H9 (cell line): ENCODE measurements at regions not wholly inside any gene's neighbourhood (a gene's known extent, or its start where the extent isn't known, plus 50 kb on each side); places are given as distances from the start of the nearest gene placed in this dataset.

Experiments used
- DNase-seq: peaks from one replicate; pipeline ENCODE4 v3.0.0-alpha.2; 2017
- H2AFZ ChIP-seq: one replicate; pipeline ENCODE4 v1.6.1; 2013; ENCODE audit warnings: mild to moderate bottlenecking, low read length, control low read depth, moderate library complexity
- H2AK5ac ChIP-seq: 2 replicates; pipeline ENCODE4 v1.6.1; 2013; ENCODE audit warnings: low read length, control low read depth, mixed read lengths; ENCODE audit not compliant: insufficient read length
- H2BK120ac ChIP-seq: one replicate; pipeline ENCODE4 v1.6.1; 2013; ENCODE audit warnings: low read depth, mild to moderate bottlenecking, low read length, control low read depth, inconsistent platforms; ENCODE audit not compliant: poor library complexity, severe bottlenecking
- H2BK12ac ChIP-seq: 2 replicates; pipeline ENCODE4 v1.6.1; 2013; ENCODE audit warnings: low read length, control low read depth, mixed read lengths, low read depth; ENCODE audit not compliant: insufficient read length
- H2BK15ac ChIP-seq: 2 replicates; pipeline ENCODE4 v1.6.1; 2013; ENCODE audit warnings: low read depth, low read length, control low read depth
- H2BK20ac ChIP-seq: one replicate; pipeline ENCODE4 v1.6.1; 2013; ENCODE audit warnings: low read depth, mild to moderate bottlenecking, low read length, control low read depth, inconsistent platforms; ENCODE audit not compliant: poor library complexity, severe bottlenecking
- H2BK5ac ChIP-seq: 2 replicates; pipeline ENCODE4 v1.6.1; 2013; ENCODE audit warnings: low read length, control low read depth, mixed read lengths; ENCODE audit not compliant: insufficient read length
- H3K14ac ChIP-seq: 2 replicates; pipeline ENCODE4 v1.6.1; 2013; ENCODE audit warnings: low read length, control low read depth; ENCODE audit not compliant: insufficient read depth
- H3K18ac ChIP-seq: 2 replicates; pipeline ENCODE4 v1.6.1; 2013; ENCODE audit warnings: low read depth, mild to moderate bottlenecking, mixed read lengths, low read length, control low read depth; ENCODE audit not compliant: insufficient read length
- H3K23ac ChIP-seq: 2 replicates; pipeline ENCODE4 v1.6.1; 2013; ENCODE audit warnings: low read length, control low read depth, mixed read lengths, low read depth; ENCODE audit not compliant: insufficient read length
- H3K23me2 ChIP-seq: 2 replicates; pipeline ENCODE4 v1.6.1; 2013; ENCODE audit warnings: low read depth, mild to moderate bottlenecking, mixed read lengths, low read length, control low read depth; ENCODE audit not compliant: insufficient read length, poor library complexity, severe bottlenecking
- H3K27ac ChIP-seq: 2 replicates; pipeline ENCODE4 v1.5.1; 2013; ENCODE audit warnings: low read length, control low read depth, mixed read lengths, low read depth; ENCODE audit not compliant: insufficient read length
- H3K27me3 ChIP-seq: 2 replicates; pipeline ENCODE4 v1.6.1; 2013; ENCODE audit warnings: low read length, control low read depth, inconsistent platforms; ENCODE audit not compliant: insufficient read depth
- H3K4ac ChIP-seq: 2 replicates; pipeline ENCODE4 v1.6.1; 2013; ENCODE audit warnings: low read depth, mild to moderate bottlenecking, control low read depth, inconsistent platforms, low read length, moderate library complexity
- H3K4me1 ChIP-seq: 2 replicates; pipeline ENCODE4 v1.6.1; 2013; ENCODE audit warnings: low read length, control low read depth, inconsistent platforms; ENCODE audit not compliant: insufficient read depth
- H3K4me2 ChIP-seq: 2 replicates; pipeline ENCODE4 v1.6.1; 2013; ENCODE audit warnings: low read length, control low read depth, mixed read lengths; ENCODE audit not compliant: insufficient read length, insufficient read depth
- H3K56ac ChIP-seq: 2 replicates; pipeline ENCODE4 v1.6.1; 2013; ENCODE audit warnings: low read depth, mild to moderate bottlenecking, mixed read lengths, low read length, control low read depth; ENCODE audit not compliant: insufficient read length
- H3K79me1 ChIP-seq: 2 replicates; pipeline ENCODE4 v1.6.1; 2013; ENCODE audit warnings: low read depth, mild to moderate bottlenecking, moderate library complexity, low read length, control low read depth, inconsistent platforms; ENCODE audit not compliant: insufficient read depth, poor library complexity, severe bottlenecking
- H3K79me2 ChIP-seq: 2 replicates; pipeline ENCODE4 v1.6.1; 2013; ENCODE audit warnings: low read length, control low read depth, inconsistent platforms; ENCODE audit not compliant: insufficient read depth
- H3K9ac ChIP-seq: 2 replicates; pipeline ENCODE4 v1.6.1; 2013; ENCODE audit warnings: low read length, control low read depth, mixed read lengths; ENCODE audit not compliant: insufficient read length; ENCODE audit errors: extremely low read depth
- H3K9me3 ChIP-seq: one replicate; pipeline ENCODE4 v1.6.1; 2013; ENCODE audit warnings: low read depth, low read length, inconsistent platforms; ENCODE audit not compliant: control insufficient read depth
- H3T11ph ChIP-seq: one replicate; pipeline ENCODE4 v1.6.1; 2013; ENCODE audit warnings: mild to moderate bottlenecking, low read length, control low read depth, inconsistent platforms
- H4K20me1 ChIP-seq: one replicate; pipeline ENCODE4 v1.6.1; 2013; ENCODE audit not compliant: control insufficient read depth, insufficient read length, insufficient read depth
- H4K5ac ChIP-seq: 2 replicates; pipeline ENCODE4 v1.6.1; 2013; ENCODE audit warnings: low read depth, mild to moderate bottlenecking, mixed read lengths, low read length, control low read depth; ENCODE audit not compliant: insufficient read length
- H4K8ac ChIP-seq: replicated peaks from 2 replicates; pipeline ENCODE4 v1.6.1; 2013; ENCODE audit warnings: low read length, control low read depth, mixed read lengths, low read depth; ENCODE audit not compliant: insufficient read length
- H4K91ac ChIP-seq: 2 replicates; pipeline ENCODE4 v1.6.1; 2013; ENCODE audit warnings: low read depth, mild to moderate bottlenecking, moderate library complexity, mixed read lengths, low read length, control low read depth; ENCODE audit not compliant: insufficient read length
- H3K27ac Mint-ChIP-seq, 3 experiments: 2 replicates in 2 of 3; 3 replicates in 1 of 3; pipeline ENCODE4 v1.8.0; 2020 to 2021; ENCODE audit warnings: mixed read lengths in 3 of 3, mild to moderate bottlenecking in 1 of 3, moderate library complexity in 1 of 3
- H3K27me3 Mint-ChIP-seq: 2 replicates; pipeline ENCODE4 v1.8.0; 2021; ENCODE audit warnings: low read depth, mild to moderate bottlenecking, moderate library complexity, mixed read lengths
- H3K36me3 Mint-ChIP-seq, 3 experiments: 2 replicates in 2 of 3; 3 replicates in 1 of 3; pipeline ENCODE4 v1.8.0; 2020 to 2021; ENCODE audit warnings: low read depth in 3 of 3, mixed read lengths in 3 of 3; ENCODE audit not compliant: insufficient read depth in 1 of 3
- H3K4me1 Mint-ChIP-seq, 2 experiments: 2 replicates each; pipeline ENCODE4 v1.8.0; 2020; ENCODE audit warnings: mixed read lengths in 2 of 2
- H3K4me3 Mint-ChIP-seq, 2 experiments: 2 replicates in 1 of 2; 3 replicates in 1 of 2; pipeline ENCODE4 v1.8.0; 2020 to 2021; ENCODE audit warnings: mild to moderate bottlenecking in 2 of 2, mixed read lengths in 2 of 2, moderate library complexity in 1 of 2
- H3K9me3 Mint-ChIP-seq, 2 experiments: 2 replicates in 1 of 2; 3 replicates in 1 of 2; pipeline ENCODE4 v1.8.0; 2020; ENCODE audit warnings: mild to moderate bottlenecking in 2 of 2, mixed read lengths in 2 of 2, moderate library complexity in 1 of 2
- CTCF ChIP-seq: fragments of 200-600 bp; sonication (generic); conservative IDR thresholded peaks from 3 replicates; pipeline ENCODE4 v1.8.0; 2021; ENCODE audit warnings: antibody characterized with exemption, mild to moderate bottlenecking
- WGBS: extraction: QIAGEN DNeasy Blood & Tissue Kit; methylation state at CpG from one replicate; pipeline ENCODE4 v1.1.7; 2013; ENCODE audit warnings: missing lambda C conversion rate, low lambda C conversion rate, mixed read lengths; ENCODE audit not compliant: insufficient read length; ENCODE audit errors: extremely low coverage; 5-methylcytosine and 5-hydroxymethylcytosine counted together

GRCh38 chr17:64774888-64775540 is 112.9 kb upstream of the SMURF2 start:
- H3K4me2 ChIP-seq = no peak overlapping the region
- no peaks in the 10 kb centered on the region for H3K36me3 Mint-ChIP-seq
- no peak overlapping the region for H2BK5ac ChIP-seq
- H3K27ac Mint-ChIP-seq = no peak overlapping the region; a peak in 1 of 7 replicates
- TF ChIP-seq CTCF = no peak
- no peak overlapping the region for H2BK120ac ChIP-seq
- peaks cover 0 to 2% of the 10 kb centered on the region in 2 experiments; a peak in 1 of 5 replicates for H3K9me3 Mint-ChIP-seq
- H3K56ac ChIP-seq = no peak overlapping the region
- no peak for DNase-seq
- H3K27me3 ChIP-seq = peaks cover 33% of the 10 kb centered on the region
- no peaks in the 10 kb centered on the region for H3K79me1 ChIP-seq
- no peak overlapping the region for H3T11ph ChIP-seq
- H4K91ac ChIP-seq = no peak overlapping the region
- no peak overlapping the region for H3K14ac ChIP-seq
- no CpG with 5 or more reads among the region's 10 CpGs for WGBS
- no peaks in the 10 kb centered on the region for H3K4me1 ChIP-seq
- no peak overlapping the region for H3K18ac ChIP-seq
- peaks cover 20% of the 10 kb centered on the region for H3K23me2 ChIP-seq
- H3K4me3 Mint-ChIP-seq = peak overlapping the region in 1 of 2 experiments; percentile 29; a peak in 2 of 5 replicates
- peaks cover 15 to 25% of the 10 kb centered on the region in 2 experiments for H3K4me1 Mint-ChIP-seq
- H2AFZ ChIP-seq = no peak overlapping the region
- no peak overlapping the region for H2BK20ac ChIP-seq
- H2BK12ac ChIP-seq = no peak overlapping the region
- no peak overlapping the region for H4K8ac ChIP-seq
- no peak overlapping the region for H3K9ac ChIP-seq
- H4K5ac ChIP-seq = no peak overlapping the region
- H3K27ac ChIP-seq = no peak overlapping the region
- no peak overlapping the region for H2BK15ac ChIP-seq
- H3K23ac ChIP-seq = no peak overlapping the region
- H3K4ac ChIP-seq = no peak overlapping the region
- H3K9me3 ChIP-seq = no peaks in the 10 kb centered on the region
- no peaks in the 10 kb centered on the region for H4K20me1 ChIP-seq
- no peaks in the 10 kb centered on the region for H3K79me2 ChIP-seq
- peaks cover 53% of the 10 kb centered on the region for H3K27me3 Mint-ChIP-seq
- no peak overlapping the region for H2AK5ac ChIP-seq
